Glutamatergic neuron (in vitro differentiated cells): ENCODE measurements at regions not wholly inside any gene's neighbourhood (a gene's known extent, or its start where the extent isn't known, plus 50 kb on each side); places are given as distances from the start of the nearest gene placed in this dataset.

Experiments used
- DNase-seq: peaks from one replicate; pipeline ENCODE4 v3.0.0; 2022
- H3K27ac Mint-ChIP-seq: one replicate; pipeline ENCODE4 v1.8.0; 2020; ENCODE audit warnings: mild to moderate bottlenecking, mixed read lengths, inconsistent platforms; ENCODE audit not compliant: unreplicated experiment
- H3K27me3 Mint-ChIP-seq: one replicate; pipeline ENCODE4 v1.8.0; 2020; ENCODE audit warnings: mild to moderate bottlenecking, moderate library complexity, mixed read lengths, inconsistent platforms; ENCODE audit not compliant: unreplicated experiment
- H3K36me3 Mint-ChIP-seq: one replicate; pipeline ENCODE4 v1.8.0; 2020; ENCODE audit warnings: mild to moderate bottlenecking, mixed read lengths, inconsistent platforms; ENCODE audit not compliant: unreplicated experiment
- H3K4me1 Mint-ChIP-seq: one replicate; pipeline ENCODE4 v1.8.0; 2020; ENCODE audit warnings: mild to moderate bottlenecking, low read depth, mixed read lengths, inconsistent platforms; ENCODE audit not compliant: unreplicated experiment
- H3K4me3 Mint-ChIP-seq: one replicate; pipeline ENCODE4 v1.8.0; 2020; ENCODE audit warnings: mild to moderate bottlenecking, mixed read lengths, inconsistent platforms; ENCODE audit not compliant: unreplicated experiment
- H3K9me3 Mint-ChIP-seq: one replicate; pipeline ENCODE4 v1.8.0; 2020; ENCODE audit warnings: mild to moderate bottlenecking, moderate library complexity, mixed read lengths, inconsistent platforms; ENCODE audit not compliant: unreplicated experiment
- TF ChIP-seq, protein P1 (sequence below): fragments of 200-600 bp; sonication (generic); IDR thresholded peaks from one replicate; pipeline ENCODE4 v1.5.0; 2021; ENCODE audit not compliant: partially characterized antibody, unreplicated experiment

DNA sequence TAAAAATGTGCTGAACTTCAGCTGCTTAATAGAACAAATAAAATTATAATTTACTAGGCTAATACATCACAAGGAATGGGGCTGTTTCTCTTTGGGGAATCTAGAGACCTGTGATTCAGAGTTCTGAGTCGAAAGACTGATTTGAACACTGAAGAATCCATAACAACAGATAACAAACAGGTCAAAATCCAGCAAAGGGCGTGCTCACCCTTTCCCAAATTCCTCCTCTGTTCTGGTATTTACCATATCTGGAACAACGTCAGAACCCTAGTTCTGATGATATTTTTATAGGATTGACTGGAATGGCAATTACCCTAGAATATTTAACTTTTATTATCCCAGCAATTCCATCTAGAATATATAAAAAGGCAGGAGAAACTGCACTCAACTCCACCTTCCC, 66.0 kb upstream of the ITGA6 start:
- DNase-seq = no peak
- no peak overlapping the region for H3K27ac Mint-ChIP-seq
- H3K36me3 Mint-ChIP-seq = no peaks in the 10 kb centered on the region
- no peaks in the 10 kb centered on the region for H3K4me1 Mint-ChIP-seq
- no peaks in the 10 kb centered on the region for H3K27me3 Mint-ChIP-seq
- no peak overlapping the region for H3K4me3 Mint-ChIP-seq
- H3K9me3 Mint-ChIP-seq = no peaks in the 10 kb centered on the region
- TF ChIP-seq, protein P1, sequence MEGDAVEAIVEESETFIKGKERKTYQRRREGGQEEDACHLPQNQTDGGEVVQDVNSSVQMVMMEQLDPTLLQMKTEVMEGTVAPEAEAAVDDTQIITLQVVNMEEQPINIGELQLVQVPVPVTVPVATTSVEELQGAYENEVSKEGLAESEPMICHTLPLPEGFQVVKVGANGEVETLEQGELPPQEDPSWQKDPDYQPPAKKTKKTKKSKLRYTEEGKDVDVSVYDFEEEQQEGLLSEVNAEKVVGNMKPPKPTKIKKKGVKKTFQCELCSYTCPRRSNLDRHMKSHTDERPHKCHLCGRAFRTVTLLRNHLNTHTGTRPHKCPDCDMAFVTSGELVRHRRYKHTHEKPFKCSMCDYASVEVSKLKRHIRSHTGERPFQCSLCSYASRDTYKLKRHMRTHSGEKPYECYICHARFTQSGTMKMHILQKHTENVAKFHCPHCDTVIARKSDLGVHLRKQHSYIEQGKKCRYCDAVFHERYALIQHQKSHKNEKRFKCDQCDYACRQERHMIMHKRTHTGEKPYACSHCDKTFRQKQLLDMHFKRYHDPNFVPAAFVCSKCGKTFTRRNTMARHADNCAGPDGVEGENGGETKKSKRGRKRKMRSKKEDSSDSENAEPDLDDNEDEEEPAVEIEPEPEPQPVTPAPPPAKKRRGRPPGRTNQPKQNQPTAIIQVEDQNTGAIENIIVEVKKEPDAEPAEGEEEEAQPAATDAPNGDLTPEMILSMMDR = no peak

DNA sequence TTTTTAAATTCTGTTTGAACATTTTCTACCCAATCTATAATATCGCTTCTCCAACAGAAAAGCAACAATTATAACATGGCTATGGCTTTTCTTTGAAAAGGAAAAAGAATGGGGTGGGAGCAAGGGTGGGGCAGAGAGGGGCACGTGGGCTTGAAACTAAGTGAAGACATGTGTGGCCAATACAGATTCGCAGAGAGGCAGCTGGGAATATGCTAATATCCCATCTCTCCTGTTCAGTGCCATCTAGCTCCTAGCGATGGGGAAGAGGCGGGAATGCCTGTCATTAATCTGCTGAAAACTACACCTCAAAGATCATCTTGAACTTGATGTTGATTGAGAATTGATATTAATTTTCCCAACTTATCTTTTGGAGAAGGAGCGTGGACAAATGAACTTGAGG, 65.5 kb upstream of the ITGA6 start:
- no peak overlapping the region for H3K4me3 Mint-ChIP-seq
- no peak overlapping the region for H3K27ac Mint-ChIP-seq
- H3K4me1 Mint-ChIP-seq = no peaks in the 10 kb centered on the region
- H3K9me3 Mint-ChIP-seq = no peaks in the 10 kb centered on the region
- no peaks in the 10 kb centered on the region for H3K36me3 Mint-ChIP-seq
- DNase-seq = no peak
- TF ChIP-seq, protein P1 = no peak
- H3K27me3 Mint-ChIP-seq = no peaks in the 10 kb centered on the region

GRCh38 chr2:172364261-172364660, 63.1 kb upstream of the ITGA6 start:
- Mint-ChIP-seq H3K27me3 (no peaks in the 10 kb centered on the region), H3K36me3 (peaks cover 11% of the 10 kb centered on the region), H3K4me1 (no peaks in the 10 kb centered on the region), H3K27ac (no peak overlapping the region), H3K9me3 (no peaks in the 10 kb centered on the region), H3K4me3 (no peak overlapping the region)
- TF ChIP-seq, protein P1 = no peak
- DNase-seq = no peak

GRCh38 chr2:172366596-172367150, 60.7 kb upstream of the ITGA6 start:
- H3K4me1 Mint-ChIP-seq = no peaks in the 10 kb centered on the region
- no peak overlapping the region for H3K4me3 Mint-ChIP-seq
- no peaks in the 10 kb centered on the region for H3K9me3 Mint-ChIP-seq
- DNase-seq = no peak
- TF ChIP-seq, protein P1 = no peak
- H3K36me3 Mint-ChIP-seq = peaks cover 15% of the 10 kb centered on the region
- H3K27me3 Mint-ChIP-seq = no peaks in the 10 kb centered on the region
- no peak overlapping the region for H3K27ac Mint-ChIP-seq

DNA sequence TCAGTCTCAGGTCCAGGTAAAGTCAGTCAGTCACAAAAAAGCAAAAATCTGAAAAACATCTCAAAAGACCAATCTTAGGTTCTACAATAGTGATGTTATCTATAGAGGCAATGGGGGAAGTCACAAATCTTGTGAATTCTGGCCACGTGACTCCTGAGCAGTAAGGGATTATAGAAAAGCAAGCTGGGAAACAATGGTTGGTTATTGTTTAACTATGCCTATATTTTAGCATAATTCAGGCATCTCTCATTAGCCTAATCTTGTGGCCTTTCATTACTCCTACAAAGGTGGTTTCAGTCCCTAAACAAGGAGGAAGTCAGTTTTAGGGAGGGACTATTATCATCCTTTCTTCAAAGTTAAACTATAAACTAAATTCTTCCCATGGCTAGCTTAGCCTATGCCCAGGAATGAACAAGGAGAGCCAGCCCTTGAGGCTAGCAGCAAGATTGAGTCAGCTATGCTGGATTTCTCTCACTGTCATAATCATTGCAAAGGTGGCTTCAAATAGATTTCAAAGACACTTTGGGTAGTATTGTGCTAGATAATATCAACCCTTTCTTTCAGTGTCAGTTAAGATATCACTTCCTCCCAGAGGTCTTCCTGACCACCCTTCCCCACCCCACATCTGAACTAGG, 56.4 kb upstream of the ITGA6 start:
- H3K9me3 Mint-ChIP-seq = no peaks in the 10 kb centered on the region
- H3K36me3 Mint-ChIP-seq = peaks cover 15% of the 10 kb centered on the region
- no peaks in the 10 kb centered on the region for H3K4me1 Mint-ChIP-seq
- TF ChIP-seq, protein P1 = no peak
- H3K27me3 Mint-ChIP-seq = no peaks in the 10 kb centered on the region
- no peak for DNase-seq
- no peak overlapping the region for H3K27ac Mint-ChIP-seq
- H3K4me3 Mint-ChIP-seq = no peak overlapping the region
